H1 (cell line): ENCODE measurements at regions not wholly inside any gene's neighbourhood (a gene's known extent, or its start where the extent isn't known, plus 50 kb on each side); places are given as distances from the start of the nearest gene placed in this dataset.

Source experiments
- CTCF ChIA-PET: fragments of 300-600 bp; sonication (Branson Sonifier 250); formaldehyde crosslinking; loops from one replicate; lab custom pipeline; 2021; ENCODE audit not compliant: partially characterized antibody; lab: Charles Lee
- POLR2A ChIA-PET: fragments of 300-600 bp; sonication (Branson Sonifier 250); formaldehyde crosslinking; loops from one replicate; lab custom pipeline; 2021; ENCODE audit warnings: inconsistent platforms; ENCODE audit not compliant: partially characterized antibody; lab: Charles Lee
- DNase-seq, 2 experiments: peaks; one replicate each; pipeline versions ENCODE4 v3.0.0 to v3.0.0-alpha.2; 2010 to 2022; ENCODE audit warnings: low spot score in 2 of 2, low read depth in 1 of 2, mixed read lengths in 1 of 2
- FAIRE-seq: peaks from 2 replicates; lab custom pipeline; 2011; peaks lifted over from hg19 to GRCh38; lab: Jason Lieb, UNC
- H2AFZ ChIP-seq: 2 replicates; pipeline ENCODE4 v1.8.1; 2012; ENCODE audit warnings: low read length, inconsistent platforms
- H2AK5ac ChIP-seq: 2 replicates; pipeline ENCODE4 v1.6.1; 2013; ENCODE audit warnings: low read depth, low read length
- H2BK120ac ChIP-seq: replicated peaks from 2 replicates; pipeline ENCODE3; 2013; ENCODE audit warnings: low read depth, low read length, inconsistent platforms
- H2BK12ac ChIP-seq: 2 replicates; pipeline ENCODE4 v1.6.1; 2013; ENCODE audit warnings: low read depth, low read length
- H2BK15ac ChIP-seq: 2 replicates; pipeline ENCODE4 v1.6.1; 2013; ENCODE audit warnings: low read length
- H2BK20ac ChIP-seq: 2 replicates; pipeline ENCODE4 v1.6.1; 2013; ENCODE audit warnings: low read length
- H2BK5ac ChIP-seq: 2 replicates; pipeline ENCODE4 v1.6.1; 2013; ENCODE audit warnings: low read depth, low read length
- H3K14ac ChIP-seq: 2 replicates; pipeline ENCODE4 v1.6.1; 2013; ENCODE audit warnings: inconsistent platforms; ENCODE audit not compliant: insufficient read length
- H3K18ac ChIP-seq: 2 replicates; pipeline ENCODE4 v1.6.1; 2013; ENCODE audit warnings: low read length; ENCODE audit errors: extremely low read depth
- H3K23ac ChIP-seq: 2 replicates; pipeline ENCODE4 v1.6.1; 2013; ENCODE audit warnings: inconsistent platforms; ENCODE audit not compliant: insufficient read length
- H3K23me2 ChIP-seq: 2 replicates; pipeline ENCODE4 v1.6.1; 2013; ENCODE audit warnings: low read depth, low read length
- H3K27ac ChIP-seq: 2 replicates; pipeline ENCODE4 v1.6.1; 2011; ENCODE audit warnings: low read depth, low read length, inconsistent platforms
- H3K27me3 ChIP-seq, 4 experiments: replicated peaks in 1 of 4; 1 replicate in 1 of 4; 2 replicates in 3 of 4; pipeline versions ENCODE4 v1.6.1 to v1.8.1; 2011 to 2013; ENCODE audit warnings: low read length in 3 of 4, mild to moderate bottlenecking in 3 of 4, inconsistent platforms in 2 of 4, mixed read lengths in 2 of 4, moderate library complexity in 1 of 4; ENCODE audit not compliant: control insufficient read depth in 3 of 4, insufficient read depth in 3 of 4; ENCODE audit errors: extremely low read depth in 1 of 4
- H3K36me3 ChIP-seq, 4 experiments: 2 replicates each; pipeline versions ENCODE4 v1.6.1 to v1.8.1; 2011 to 2013; ENCODE audit warnings: mild to moderate bottlenecking in 4 of 4, low read length in 3 of 4, moderate library complexity in 2 of 4, control low read depth in 1 of 4, inconsistent platforms in 1 of 4; ENCODE audit not compliant: insufficient read depth in 4 of 4, control insufficient read depth in 2 of 4
- H3K4ac ChIP-seq: replicated peaks from 2 replicates; pipeline ENCODE3; 2013; ENCODE audit warnings: low read length, low read depth, mixed read lengths, inconsistent platforms; ENCODE audit not compliant: insufficient read length
- H3K4me1 ChIP-seq, 4 experiments: replicated peaks in 1 of 4; 1 replicate in 1 of 4; 2 replicates in 3 of 4; pipeline versions ENCODE4 v1.6.1 to v1.8.1; 2011 to 2013; ENCODE audit warnings: low read length in 3 of 4, inconsistent platforms in 2 of 4, mixed read lengths in 1 of 4; ENCODE audit not compliant: insufficient read depth in 4 of 4, control insufficient read depth in 3 of 4
- H3K4me2 ChIP-seq, 2 experiments: 2 replicates each; pipeline versions ENCODE4 v1.6.1 to v1.8.1; 2011 to 2013; ENCODE audit warnings: low read depth in 2 of 2, low read length in 2 of 2, control low read depth in 1 of 2, inconsistent platforms in 1 of 2, mild to moderate bottlenecking in 1 of 2; ENCODE audit not compliant: insufficient read depth in 1 of 2
- H3K4me3 ChIP-seq, 4 experiments: fragments of 200-600, 300-600 bp in 1 of 4; sonication (generic), shearing (Covaris generic), sonication (Bioruptor Twin) in 1 of 4; 2 replicates each; pipeline versions ENCODE4 v1.5.1 to v1.8.1; 2011 to 2016; ENCODE audit warnings: low read length in 4 of 4, low read depth in 3 of 4, control low read depth in 2 of 4, inconsistent platforms in 2 of 4, mild to moderate bottlenecking in 2 of 4, mixed read lengths in 1 of 4, moderate library complexity in 1 of 4; ENCODE audit not compliant: insufficient read depth in 2 of 4; ENCODE audit errors: extremely low read depth in 1 of 4
- H3K56ac ChIP-seq: replicated peaks from 2 replicates; pipeline ENCODE3; 2013; ENCODE audit warnings: low read depth, mild to moderate bottlenecking, mixed read lengths, low read length, inconsistent platforms; ENCODE audit not compliant: insufficient read length
- H3K79me1 ChIP-seq: 2 replicates; pipeline ENCODE4 v1.6.1; 2013; ENCODE audit warnings: low read depth, low read length, control low read depth
- H3K79me2 ChIP-seq, 2 experiments: 2 replicates each; pipeline versions ENCODE4 v1.6.1 to v1.8.1; 2012 to 2013; ENCODE audit warnings: low read length in 2 of 2, mild to moderate bottlenecking in 2 of 2, inconsistent platforms in 1 of 2; ENCODE audit not compliant: insufficient read depth in 2 of 2, control insufficient read depth in 1 of 2
- H3K9ac ChIP-seq, 4 experiments: replicated peaks in 1 of 4; 1 replicate in 1 of 4; 2 replicates in 3 of 4; pipeline versions ENCODE4 v1.6.1 to v1.8.1; 2011 to 2013; ENCODE audit warnings: low read depth in 3 of 4, low read length in 3 of 4, control low read depth in 2 of 4, mild to moderate bottlenecking in 2 of 4, moderate library complexity in 2 of 4, inconsistent platforms in 1 of 4; ENCODE audit errors: extremely low read depth in 1 of 4
- H3K9me3 ChIP-seq, 2 experiments: 2 replicates each; pipeline versions ENCODE4 v1.6.1 to v1.8.1; 2012 to 2013; ENCODE audit warnings: mild to moderate bottlenecking in 2 of 2, moderate library complexity in 2 of 2, control low read depth in 1 of 2, inconsistent platforms in 1 of 2, low read depth in 1 of 2, low read length in 1 of 2, mixed read lengths in 1 of 2; ENCODE audit not compliant: insufficient read depth in 2 of 2
- H4K20me1 ChIP-seq, 2 experiments: replicated peaks in 1 of 2; 2 replicates each; pipeline versions ENCODE3 to v1.8.1; 2011 to 2013; ENCODE audit warnings: inconsistent platforms in 2 of 2, low read length in 2 of 2, mild to moderate bottlenecking in 1 of 2; ENCODE audit not compliant: insufficient read depth in 2 of 2, control insufficient read depth in 1 of 2
- H4K5ac ChIP-seq: 2 replicates; pipeline ENCODE4 v1.6.1; 2013; ENCODE audit warnings: low read length, low read depth, mixed read lengths, inconsistent platforms; ENCODE audit not compliant: insufficient read length
- H4K8ac ChIP-seq: 2 replicates; pipeline ENCODE4 v1.8.0; 2013; ENCODE audit warnings: mild to moderate bottlenecking, moderate library complexity, low read length, inconsistent platforms; ENCODE audit not compliant: insufficient read depth; ENCODE audit errors: extremely low read depth
- H4K91ac ChIP-seq: replicated peaks from 2 replicates; pipeline ENCODE3; 2013; ENCODE audit warnings: low read length, mixed read lengths, inconsistent platforms; ENCODE audit not compliant: insufficient read length
- ATF2 ChIP-seq: IDR thresholded peaks from 2 replicates; pipeline ENCODE4 v1.6.1; 2012; ENCODE audit warnings: low read length, inconsistent platforms
- CBX8 ChIP-seq: fragments of 300-800, 300-1000 bp; sonication (generic); IDR thresholded peaks from 2 replicates; pipeline ENCODE4 v1.7.1; 2016; ENCODE audit warnings: low read depth, low read length, borderline replicate concordance
- CEBPB ChIP-seq: IDR thresholded peaks from 2 replicates; pipeline ENCODE4 v1.6.1; 2012; ENCODE audit warnings: low read depth, low read length
- CTBP2 ChIP-seq: IDR thresholded peaks from 2 replicates; pipeline ENCODE4 v1.7.0; 2011; ENCODE audit warnings: borderline replicate concordance, mild to moderate bottlenecking, moderate library complexity, mixed read lengths, low read length; ENCODE audit not compliant: insufficient read depth, insufficient read length
- CTCF ChIP-seq, 3 experiments: IDR thresholded peaks; 1 replicate in 2 of 3; 2 replicates in 1 of 3; pipeline versions ENCODE4 v1.5.1 to v1.6.1; 2011; ENCODE audit warnings: low read length in 3 of 3, mild to moderate bottlenecking in 3 of 3, inconsistent platforms in 2 of 3, low read depth in 1 of 3, moderate library complexity in 1 of 3; ENCODE audit not compliant: insufficient read depth in 1 of 3; ENCODE audit errors: control extremely low read depth in 1 of 3
- EGR1 ChIP-seq: IDR thresholded peaks from 2 replicates; pipeline ENCODE4 v1.6.1; 2011; ENCODE audit warnings: low read depth, low read length, borderline replicate concordance
- NRF1 ChIP-seq: IDR thresholded peaks from 2 replicates; pipeline ENCODE4 v1.6.1; 2011; ENCODE audit warnings: mild to moderate bottlenecking, low read depth, low read length, improper control_type of control experiment
- POU5F1 ChIP-seq: IDR thresholded peaks from 2 replicates; pipeline ENCODE4 v1.6.1; 2011; ENCODE audit warnings: low read depth, mild to moderate bottlenecking, low read length, moderate library complexity
- RAD21 ChIP-seq, 2 experiments: IDR thresholded peaks in 1 of 2; conservative IDR thresholded peaks in 1 of 2; 2 replicates each; pipeline ENCODE4 v1.6.1; 2011; ENCODE audit warnings: low read depth in 2 of 2, low read length in 2 of 2, improper control_type of control experiment in 1 of 2, inconsistent platforms in 1 of 2, mild to moderate bottlenecking in 1 of 2, moderate library complexity in 1 of 2
- RBBP5 ChIP-seq: IDR thresholded peaks from 2 replicates; pipeline ENCODE4 v1.7.1; 2012; ENCODE audit warnings: low read depth, mild to moderate bottlenecking, inconsistent platforms, low read length, moderate library complexity, borderline replicate concordance
- TCF12 ChIP-seq: IDR thresholded peaks from 2 replicates; pipeline ENCODE4 v1.6.1; 2011; ENCODE audit warnings: low read depth, mild to moderate bottlenecking, low read length
- TEAD4 ChIP-seq: IDR thresholded peaks from 2 replicates; pipeline ENCODE4 v1.6.1; 2012; ENCODE audit warnings: low read depth, low read length, inconsistent platforms, mixed read lengths

- Histone ChIP-seq H4K20me1 (no peaks in the 10 kb centered on the region), H2AFZ (no peak overlapping the region), H3K23me2 (no peaks in the 10 kb centered on the region), H2BK120ac (no peak overlapping the region), H4K5ac (no peak overlapping the region), H3K27me3 (no peaks in the 10 kb centered on the region), H3K23ac (no peak overlapping the region), H4K91ac (no peak overlapping the region), H3K4ac (no peak overlapping the region), H4K8ac (no peak overlapping the region), H3K79me1 (no peaks in the 10 kb centered on the region), H3K79me2 (no peaks in the 10 kb centered on the region), H3K18ac (no peak overlapping the region), H3K4me3 (no peak overlapping the region), H3K9me3 (no peaks in the 10 kb centered on the region), H3K27ac (no peak overlapping the region), H2AK5ac (no peak overlapping the region), H2BK5ac (no peak overlapping the region), H3K56ac (no peak overlapping the region), H2BK20ac (no peak overlapping the region), H3K4me2 (no peak overlapping the region), H3K4me1 (no peaks in the 10 kb centered on the region), H2BK15ac (no peak overlapping the region), H2BK12ac (no peak overlapping the region), H3K36me3 (no peaks in the 10 kb centered on the region), H3K14ac (no peak overlapping the region), H3K9ac (no peak overlapping the region)
- no peak for FAIRE-seq
- CTCF ChIA-PET, result no interaction called here
- POLR2A ChIA-PET, result no interaction called here
- DNase-seq, result no peak
- TF ChIP-seq CTBP2 (no peak), TCF12 (no peak), POU5F1 (no peak), NRF1 (no peak), ATF2 (no peak), CBX8 (no peak), EGR1 (no peak), CTCF (IDR thresholded peaks at IDR 0.05; ENCODE audit: control extremely low read depth in 1 of 3, insufficient read depth in 1 of 3, low read depth in 1 of 3, low read length in 3 of 3) (no peak), TEAD4 (no peak), CEBPB (no peak), RBBP5 (no peak), RAD21 (IDR thresholded peaks at IDR 0.05 in 1 of 2, conservative IDR thresholded peaks at IDR 0.05 in 1 of 2; ENCODE audit: low read depth in 2 of 2, low read length in 2 of 2) (no peak)
Measured at GRCh38 chr14:84891404-84891803, 638.5 kb upstream of the FLRT2 start.
